HL-60 (cell line): ENCODE measurements at regions not wholly inside any gene's neighbourhood (a gene's known extent, or its start where the extent isn't known, plus 50 kb on each side); places are given as distances from the start of the nearest gene placed in this dataset.

Experiments used
- DNase-seq, 2 experiments: peaks; one replicate each; pipeline ENCODE4 v3.0.0-alpha.2; 2010 to 2020; ENCODE audit warnings: low read depth in 1 of 2, low spot score in 1 of 2
- H3K27ac ChIP-seq: fragments of 250-450 bp; sonication (Bioruptor Pico); replicated peaks from 2 replicates; pipeline ENCODE4 v1.5.1; 2020; ENCODE audit warnings: mild to moderate bottlenecking, moderate library complexity
- H3K27me3 ChIP-seq: fragments of 250-450 bp; sonication (Bioruptor Pico); 2 replicates; pipeline ENCODE4 v1.5.1; 2021; ENCODE audit warnings: mild to moderate bottlenecking, moderate library complexity; ENCODE audit not compliant: insufficient read depth, poor library complexity, severe bottlenecking
- H3K4me3 ChIP-seq: replicated peaks from 2 replicates; pipeline ENCODE4 v1.5.1; 2011; ENCODE audit warnings: mild to moderate bottlenecking, control low read depth, low read length; ENCODE audit not compliant: insufficient read depth
- GABPA ChIP-seq: IDR thresholded peaks from 2 replicates; pipeline ENCODE4 v1.6.1; 2012; ENCODE audit warnings: low read depth
- POLR2AphosphoS5 ChIP-seq: IDR thresholded peaks from 2 replicates; pipeline ENCODE4 v1.6.1; 2012; ENCODE audit warnings: low read depth
- SPI1 ChIP-seq: IDR thresholded peaks from 2 replicates; pipeline ENCODE4 v1.6.1; 2012; ENCODE audit warnings: low read depth, mild to moderate bottlenecking, borderline replicate concordance
- TF ChIP-seq, protein P1 (sequence below): IDR thresholded peaks from 2 replicates; pipeline ENCODE4 v1.6.1; 2012; ENCODE audit warnings: low read depth; ENCODE audit not compliant: insufficient replicate concordance
- TF ChIP-seq, protein P2 (sequence below): IDR thresholded peaks from one replicate; pipeline ENCODE4 v1.5.1; 2011; ENCODE audit warnings: low read length, control low read depth, inconsistent platforms; ENCODE audit not compliant: insufficient read depth

DNA sequence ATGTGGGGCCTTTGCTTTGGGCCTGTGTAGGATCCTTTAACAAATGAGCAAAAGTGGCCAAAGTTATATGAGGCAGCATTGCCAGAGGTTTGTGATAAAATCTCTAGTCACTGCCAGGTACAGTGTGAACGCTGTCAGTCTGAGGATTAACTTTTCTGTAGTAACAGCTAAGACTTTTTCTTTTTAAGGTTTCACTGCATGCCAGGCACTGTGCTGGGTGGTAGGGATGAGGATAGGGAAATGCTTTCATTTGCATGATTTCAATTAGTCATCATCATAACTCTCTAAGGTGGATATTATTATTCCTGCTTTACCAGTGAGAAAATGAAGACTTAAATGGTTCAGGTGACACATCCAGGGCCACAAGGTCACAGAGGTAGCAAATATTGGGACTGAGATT is 79.7 kb upstream of the BMPER start:
- no peak for DNase-seq
- no peaks in the 10 kb centered on the region for H3K27me3 ChIP-seq

DNA sequence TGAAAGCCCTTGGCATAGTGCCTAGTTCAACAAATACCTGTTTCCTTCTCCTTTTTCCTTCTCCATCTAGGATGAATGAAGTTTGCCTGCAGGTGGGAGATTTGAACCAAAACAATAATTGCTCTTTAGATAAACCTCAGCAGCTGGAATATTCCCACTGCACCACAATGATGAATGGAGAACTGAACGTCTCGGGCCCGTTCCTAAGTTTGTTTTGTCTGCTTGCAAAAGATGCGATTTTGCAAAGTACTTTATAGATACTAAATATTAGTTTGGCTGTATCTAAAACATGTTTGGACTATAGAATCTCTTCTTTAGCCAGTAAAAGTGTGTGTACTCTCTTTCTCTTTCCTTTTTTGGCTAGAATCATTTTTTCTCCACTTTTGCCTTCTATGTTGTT is 75.8 kb upstream of the BMPER start:
- TF ChIP-seq, protein P1, sequence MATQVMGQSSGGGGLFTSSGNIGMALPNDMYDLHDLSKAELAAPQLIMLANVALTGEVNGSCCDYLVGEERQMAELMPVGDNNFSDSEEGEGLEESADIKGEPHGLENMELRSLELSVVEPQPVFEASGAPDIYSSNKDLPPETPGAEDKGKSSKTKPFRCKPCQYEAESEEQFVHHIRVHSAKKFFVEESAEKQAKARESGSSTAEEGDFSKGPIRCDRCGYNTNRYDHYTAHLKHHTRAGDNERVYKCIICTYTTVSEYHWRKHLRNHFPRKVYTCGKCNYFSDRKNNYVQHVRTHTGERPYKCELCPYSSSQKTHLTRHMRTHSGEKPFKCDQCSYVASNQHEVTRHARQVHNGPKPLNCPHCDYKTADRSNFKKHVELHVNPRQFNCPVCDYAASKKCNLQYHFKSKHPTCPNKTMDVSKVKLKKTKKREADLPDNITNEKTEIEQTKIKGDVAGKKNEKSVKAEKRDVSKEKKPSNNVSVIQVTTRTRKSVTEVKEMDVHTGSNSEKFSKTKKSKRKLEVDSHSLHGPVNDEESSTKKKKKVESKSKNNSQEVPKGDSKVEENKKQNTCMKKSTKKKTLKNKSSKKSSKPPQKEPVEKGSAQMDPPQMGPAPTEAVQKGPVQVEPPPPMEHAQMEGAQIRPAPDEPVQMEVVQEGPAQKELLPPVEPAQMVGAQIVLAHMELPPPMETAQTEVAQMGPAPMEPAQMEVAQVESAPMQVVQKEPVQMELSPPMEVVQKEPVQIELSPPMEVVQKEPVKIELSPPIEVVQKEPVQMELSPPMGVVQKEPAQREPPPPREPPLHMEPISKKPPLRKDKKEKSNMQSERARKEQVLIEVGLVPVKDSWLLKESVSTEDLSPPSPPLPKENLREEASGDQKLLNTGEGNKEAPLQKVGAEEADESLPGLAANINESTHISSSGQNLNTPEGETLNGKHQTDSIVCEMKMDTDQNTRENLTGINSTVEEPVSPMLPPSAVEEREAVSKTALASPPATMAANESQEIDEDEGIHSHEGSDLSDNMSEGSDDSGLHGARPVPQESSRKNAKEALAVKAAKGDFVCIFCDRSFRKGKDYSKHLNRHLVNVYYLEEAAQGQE, result no peak
- no peak for TF ChIP-seq POLR2AphosphoS5
- no peak for TF ChIP-seq SPI1
- TF ChIP-seq GABPA, result no peak
- TF ChIP-seq, protein P2, sequence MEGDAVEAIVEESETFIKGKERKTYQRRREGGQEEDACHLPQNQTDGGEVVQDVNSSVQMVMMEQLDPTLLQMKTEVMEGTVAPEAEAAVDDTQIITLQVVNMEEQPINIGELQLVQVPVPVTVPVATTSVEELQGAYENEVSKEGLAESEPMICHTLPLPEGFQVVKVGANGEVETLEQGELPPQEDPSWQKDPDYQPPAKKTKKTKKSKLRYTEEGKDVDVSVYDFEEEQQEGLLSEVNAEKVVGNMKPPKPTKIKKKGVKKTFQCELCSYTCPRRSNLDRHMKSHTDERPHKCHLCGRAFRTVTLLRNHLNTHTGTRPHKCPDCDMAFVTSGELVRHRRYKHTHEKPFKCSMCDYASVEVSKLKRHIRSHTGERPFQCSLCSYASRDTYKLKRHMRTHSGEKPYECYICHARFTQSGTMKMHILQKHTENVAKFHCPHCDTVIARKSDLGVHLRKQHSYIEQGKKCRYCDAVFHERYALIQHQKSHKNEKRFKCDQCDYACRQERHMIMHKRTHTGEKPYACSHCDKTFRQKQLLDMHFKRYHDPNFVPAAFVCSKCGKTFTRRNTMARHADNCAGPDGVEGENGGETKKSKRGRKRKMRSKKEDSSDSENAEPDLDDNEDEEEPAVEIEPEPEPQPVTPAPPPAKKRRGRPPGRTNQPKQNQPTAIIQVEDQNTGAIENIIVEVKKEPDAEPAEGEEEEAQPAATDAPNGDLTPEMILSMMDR, result no peak
- DNase-seq, result no peak
- Histone ChIP-seq H3K27ac (no peak overlapping the region), H3K4me3 (no peak overlapping the region), H3K27me3 (no peaks in the 10 kb centered on the region)

More for the DNA sequence above, 79.7 kb upstream of the BMPER start:
- TF ChIP-seq, protein P2, result no peak
- TF ChIP-seq GABPA, result no peak
- TF ChIP-seq POLR2AphosphoS5, result no peak
- TF ChIP-seq SPI1, result no peak
- TF ChIP-seq, protein P1, result no peak
- no peak overlapping the region for H3K27ac ChIP-seq
- H3K4me3 ChIP-seq, result no peak overlapping the region

DNA sequence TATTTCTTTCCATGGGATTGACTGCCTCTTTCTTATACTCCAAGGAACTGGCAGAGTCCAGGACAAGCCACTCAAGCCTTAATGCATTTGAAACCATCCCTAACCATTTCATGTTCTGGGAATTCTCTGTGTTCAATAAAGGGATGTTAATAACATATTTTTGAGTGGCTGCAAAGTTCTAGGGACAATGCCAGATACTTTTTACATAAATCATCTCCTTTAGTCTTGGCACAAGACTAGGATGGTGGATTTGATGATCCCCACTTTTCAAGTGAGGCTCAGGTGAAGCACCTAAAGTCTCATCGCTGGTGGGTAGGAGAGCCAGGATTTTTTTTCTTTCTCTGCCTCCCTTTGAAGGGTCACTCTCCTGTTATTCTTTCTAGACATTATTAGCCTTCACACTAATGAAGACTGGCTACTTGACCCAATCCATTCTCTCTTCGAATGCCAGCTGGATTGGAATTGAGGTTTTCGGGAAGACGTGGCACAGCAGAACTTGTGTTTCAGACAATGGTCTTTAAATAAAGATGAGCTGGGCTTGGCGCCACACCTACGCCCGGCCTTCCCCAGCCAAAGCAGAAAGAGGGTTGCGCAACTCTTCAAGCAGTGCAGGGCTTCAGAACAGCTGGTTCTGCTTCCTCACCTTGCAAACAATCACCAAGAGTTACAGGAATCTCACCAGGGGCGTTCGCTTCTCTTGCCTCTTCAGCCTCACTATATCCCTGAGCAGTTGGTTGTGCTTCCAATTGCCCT is 73.8 kb upstream of the BMPER start:
- no peak overlapping the region for H3K4me3 ChIP-seq
- no peaks in the 10 kb centered on the region for H3K27me3 ChIP-seq
- DNase-seq, result no peak
- no peak overlapping the region for H3K27ac ChIP-seq
- no peak for TF ChIP-seq SPI1
- TF ChIP-seq, protein P2, result no peak

DNA sequence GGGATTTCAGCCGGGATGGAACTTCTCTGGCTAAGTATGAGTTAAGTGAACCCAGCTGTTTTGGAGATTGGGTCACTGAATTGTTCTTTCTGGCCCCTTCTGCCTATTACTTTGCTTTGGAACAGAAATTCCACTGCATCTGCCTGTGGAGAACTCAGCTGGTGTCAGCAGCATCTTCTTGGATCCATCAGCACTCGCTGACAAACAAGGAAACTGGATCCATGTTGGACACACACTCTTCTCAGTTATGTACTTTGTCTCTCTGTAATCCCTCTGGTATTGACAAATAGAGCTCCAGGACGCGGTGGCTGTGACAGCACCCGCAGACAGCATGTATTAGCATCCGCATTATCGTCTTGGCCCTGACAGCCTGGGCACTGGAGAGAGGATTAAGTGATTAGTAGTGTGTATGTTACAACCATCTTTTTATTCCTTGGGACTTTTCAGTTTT is 73.0 kb upstream of the BMPER start:
- no peak overlapping the region for H3K27ac ChIP-seq
- DNase-seq, result no peak
- H3K4me3 ChIP-seq, result no peak overlapping the region
- no peaks in the 10 kb centered on the region for H3K27me3 ChIP-seq
- no peak for TF ChIP-seq SPI1
